GM21576 (cell line): ENCODE measurements at regions not wholly inside any gene's neighbourhood (a gene's known extent, or its start where the extent isn't known, plus 50 kb on each side); places are given as distances from the start of the nearest gene placed in this dataset.
"Not testable (repeated sequence)": the region's sequence is repeated elsewhere in the genome, so short reads cannot be mapped to it uniquely, and the experiment has no call there.

Experiments used
- ATAC-seq: cut with Tn5 transposase; IDR thresholded peaks from one replicate; pipeline ENCODE4 v1.9.1; 2021; ENCODE audit warnings: mild to moderate bottlenecking, moderate library complexity; ENCODE audit not compliant: unreplicated experiment

- no peak for ATAC-seq
Measured at GRCh38 chr9:88916894-88917293, 74.4 kb upstream of the S1PR3 start.

GRCh38 chr9:88917375-88917774 lies 73.9 kb upstream of the S1PR3 start:
- ATAC-seq = no peak

GRCh38 chr9:88918537-88918936 lies 72.7 kb upstream of the S1PR3 start:
- not testable (repeated sequence) for ATAC-seq

- ATAC-seq = no peak
Measured at GRCh38 chr9:88920645-88921044, 70.6 kb upstream of the S1PR3 start.

GRCh38 chr9:88922091-88922490 lies 69.2 kb upstream of the S1PR3 start:
- peak; percentile 83 for ATAC-seq

- ATAC-seq = no peak
Measured at GRCh38 chr9:88923092-88923491, 68.2 kb upstream of the S1PR3 start.

- ATAC-seq = no peak
Measured at GRCh38 chr9:88923653-88924288, 67.5 kb upstream of the S1PR3 start.

GRCh38 chr9:88925481-88925880 lies 65.8 kb upstream of the S1PR3 start:
- ATAC-seq = no peak

GRCh38 chr9:88926781-88927505 lies 64.3 kb upstream of the S1PR3 start:
- peak; percentile 10 for ATAC-seq

GRCh38 chr9:88927510-88927909 lies 63.8 kb upstream of the S1PR3 start:
- peak; percentile 73 for ATAC-seq

- no peak for ATAC-seq
Measured at GRCh38 chr9:88930716-88931115, 60.6 kb upstream of the S1PR3 start.

GRCh38 chr9:88932766-88933165 lies 58.5 kb upstream of the S1PR3 start:
- ATAC-seq = no peak

- ATAC-seq = no peak
Measured at GRCh38 chr9:88933607-88934379, 57.5 kb upstream of the S1PR3 start.

GRCh38 chr9:88934876-88935535 lies 56.3 kb upstream of the S1PR3 start:
- ATAC-seq = no peak

GRCh38 chr9:88936132-88936531 lies 55.1 kb upstream of the S1PR3 start:
- ATAC-seq = no peak

- ATAC-seq = no peak
Measured at GRCh38 chr9:88936668-88937067, 54.6 kb upstream of the S1PR3 start.

- ATAC-seq = no peak
Measured at GRCh38 chr9:88937248-88937647, 54.0 kb upstream of the S1PR3 start.

- ATAC-seq = no peak
Measured at GRCh38 chr9:88938189-88938588, 53.1 kb upstream of the S1PR3 start.
